ENCODE measurements at regions not wholly inside any gene's neighbourhood (a gene's known extent, or its start where the extent isn't known, plus 50 kb on each side); places are given as distances from the start of the nearest gene placed in this dataset.

DNA sequence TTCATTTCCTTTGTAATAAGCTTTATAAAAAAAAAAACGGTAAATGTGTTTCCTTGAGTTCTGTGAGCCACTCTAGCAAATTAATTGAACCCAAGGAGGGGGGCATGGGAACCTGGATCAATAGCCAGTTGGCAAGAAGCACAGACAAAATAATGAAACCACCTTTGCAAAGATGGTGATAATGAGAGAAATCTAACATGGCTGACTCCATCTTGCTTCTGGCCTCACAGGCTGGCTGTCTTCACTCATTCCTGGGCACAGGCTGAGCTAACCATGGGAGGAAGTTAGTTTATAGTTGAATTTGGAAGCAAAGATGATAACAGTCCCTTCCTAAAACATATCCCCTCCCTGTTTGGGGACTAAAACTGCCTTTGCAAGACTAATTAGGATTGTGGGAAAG is 95.1 kb downstream of the B3GNT2 start:
- no peak for TF ChIP-seq CTCF (IDR thresholded peaks at IDR 0.05; ENCODE audit: low read depth, low read length)
- H3K27ac ChIP-seq = no peak overlapping the region
- H3K27me3 ChIP-seq (ENCODE audit: insufficient read depth, low read depth, severe bottlenecking) = no peaks in the 10 kb centered on the region
- no peak for DNase-seq
- no peaks in the 10 kb centered on the region for H3K9me3 ChIP-seq (ENCODE audit: severe bottlenecking)
- no peak overlapping the region for H3K4me3 ChIP-seq (ENCODE audit: low read depth, low read length)
- no peaks in the 10 kb centered on the region for H3K36me3 ChIP-seq

DNA sequence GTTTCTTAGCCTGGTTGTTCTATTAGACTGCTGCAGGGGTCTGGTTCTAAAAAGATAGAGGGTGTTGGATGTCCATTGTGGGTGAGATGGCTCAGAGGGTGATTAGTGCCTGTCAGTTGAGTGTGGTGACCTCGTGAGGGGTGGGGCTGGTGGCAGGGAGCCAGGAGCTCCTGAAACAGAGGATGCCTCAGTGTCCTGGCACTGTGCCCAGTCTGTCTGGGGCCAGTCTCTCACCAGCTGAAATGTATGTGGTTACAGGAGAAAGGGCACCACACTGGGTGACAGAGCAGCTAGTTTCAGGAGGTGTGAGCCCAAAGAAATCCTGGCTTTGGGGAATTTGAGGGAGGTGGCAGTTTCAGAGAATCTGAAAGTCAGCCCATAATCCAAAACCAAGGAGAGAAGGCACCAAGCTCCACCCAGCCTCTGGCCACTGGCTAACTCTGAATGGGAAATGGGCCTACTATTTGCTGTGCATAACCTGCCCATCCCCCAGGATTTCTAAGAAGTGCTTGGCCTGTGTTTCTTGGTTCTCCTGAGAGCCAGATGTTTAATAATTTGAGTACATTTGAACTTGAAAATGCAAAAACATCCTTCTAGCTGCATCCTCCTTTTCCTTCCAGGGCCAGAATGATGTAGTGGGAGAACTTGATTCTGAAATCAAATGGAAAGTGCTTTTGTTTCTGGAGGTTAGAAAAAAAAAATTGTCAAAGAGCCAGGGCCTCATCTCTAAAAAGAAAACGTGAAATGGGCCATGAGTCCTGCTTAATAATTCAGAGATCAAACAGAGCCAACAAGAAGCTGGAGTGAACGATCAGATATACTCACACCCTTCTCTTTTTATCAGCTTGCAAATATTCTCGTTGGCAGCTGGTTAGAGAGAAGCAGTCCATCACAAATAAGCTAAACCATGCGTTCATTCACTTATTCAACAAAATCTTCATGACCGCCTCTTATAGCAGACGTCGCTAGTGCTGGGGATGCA is 92.3 kb downstream of the B3GNT2 start:
- no peaks in the 10 kb centered on the region for H3K27me3 ChIP-seq (ENCODE audit: insufficient read depth, low read depth, severe bottlenecking)
- no peaks in the 10 kb centered on the region for H3K9me3 ChIP-seq (ENCODE audit: severe bottlenecking)
- H3K4me3 ChIP-seq (ENCODE audit: low read depth, low read length) = no peak overlapping the region
- H3K27ac ChIP-seq = no peak overlapping the region
- H3K36me3 ChIP-seq = no peaks in the 10 kb centered on the region
- TF ChIP-seq CTCF (IDR thresholded peaks at IDR 0.05; ENCODE audit: low read depth, low read length) = no peak
- DNase-seq = no peak

DNA sequence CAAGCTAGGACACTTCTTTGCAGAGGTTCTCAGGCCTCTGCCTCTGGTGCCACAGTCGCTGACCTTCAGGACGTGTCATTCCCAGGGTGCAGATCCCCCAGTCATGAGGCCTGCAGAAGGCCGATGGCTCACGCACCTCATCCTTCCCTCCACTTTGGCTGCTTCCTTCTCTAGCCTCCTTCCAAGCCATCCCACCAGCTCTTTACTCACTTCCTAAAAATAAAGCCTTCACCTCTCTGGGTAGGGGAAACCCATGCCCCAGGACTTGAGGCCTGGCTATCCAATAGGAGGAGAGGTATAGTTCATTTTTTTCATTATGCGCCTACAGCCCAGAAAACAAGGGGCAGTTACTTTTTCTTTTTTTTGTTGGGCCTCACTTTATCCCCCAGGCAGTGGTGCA is 91.4 kb downstream of the B3GNT2 start:
- no peaks in the 10 kb centered on the region for H3K36me3 ChIP-seq
- no peak for DNase-seq
- no peaks in the 10 kb centered on the region for H3K27me3 ChIP-seq (ENCODE audit: insufficient read depth, low read depth, severe bottlenecking)
- no peak overlapping the region for H3K27ac ChIP-seq
- H3K4me3 ChIP-seq (ENCODE audit: low read depth, low read length) = no peak overlapping the region
- TF ChIP-seq CTCF (IDR thresholded peaks at IDR 0.05; ENCODE audit: low read depth, low read length) = no peak
- H3K9me3 ChIP-seq (ENCODE audit: severe bottlenecking) = no peaks in the 10 kb centered on the region

GRCh38 chr2:62286089-62286785 is 90.3 kb downstream of the B3GNT2 start:
- no peak for TF ChIP-seq CTCF (IDR thresholded peaks at IDR 0.05; ENCODE audit: low read depth, low read length)
- no peak for DNase-seq
- no peaks in the 10 kb centered on the region for H3K9me3 ChIP-seq (ENCODE audit: severe bottlenecking)
- H3K36me3 ChIP-seq = no peaks in the 10 kb centered on the region
- H3K27ac ChIP-seq = no peak overlapping the region
- H3K4me3 ChIP-seq (ENCODE audit: low read depth, low read length) = no peak overlapping the region
- H3K27me3 ChIP-seq (ENCODE audit: insufficient read depth, low read depth, severe bottlenecking) = no peaks in the 10 kb centered on the region

- H3K9me3 ChIP-seq (ENCODE audit: severe bottlenecking) = no peaks in the 10 kb centered on the region
- no peaks in the 10 kb centered on the region for H3K36me3 ChIP-seq
- no peak overlapping the region for H3K27ac ChIP-seq
- no peak for TF ChIP-seq CTCF (IDR thresholded peaks at IDR 0.05; ENCODE audit: low read depth, low read length)
- no peak for DNase-seq
- H3K4me3 ChIP-seq (ENCODE audit: low read depth, low read length) = no peak overlapping the region
- H3K27me3 ChIP-seq (ENCODE audit: insufficient read depth, low read depth, severe bottlenecking) = no peaks in the 10 kb centered on the region
Observed at GRCh38 chr2:62284980-62285379, 89.1 kb downstream of the B3GNT2 start.

All from WERI-Rb-1 (cell line).